Stomach (tissue), 4 donors: ENCODE measurements at regions not wholly inside any gene's neighbourhood (a gene's known extent, or its start where the extent isn't known, plus 50 kb on each side); places are given as distances from the start of the nearest gene placed in this dataset.

ENCODE experiments used
- CTCF ChIP-seq, 7 experiments: fragments of 450-650 bp in 4 of 7; fragments of 200-600 bp in 3 of 7; sonication (generic) in 3 of 7; IDR thresholded peaks; one replicate each; pipeline ENCODE4 v1.5.1; 2016 to 2019; ENCODE audit warnings: antibody characterized with exemption in 7 of 7, control low read depth in 2 of 7, mild to moderate bottlenecking in 1 of 7
- EP300 ChIP-seq: sonication (generic); formaldehyde crosslinking; IDR thresholded peaks from one replicate; pipeline ENCODE4 v1.6.1; 2017; ENCODE audit warnings: antibody characterized with exemption
- POLR2A ChIP-seq, 4 donors: fragments of 450-650 bp; IDR thresholded peaks; one replicate each; pipeline ENCODE4 v1.6.1; 2016; ENCODE audit warnings: antibody characterized with exemption in 4 of 4, control low read depth in 2 of 4, mild to moderate bottlenecking in 1 of 4, moderate library complexity in 1 of 4
- POLR2AphosphoS5 ChIP-seq, 3 donors: sonication (generic); formaldehyde crosslinking; IDR thresholded peaks; one replicate each; pipeline ENCODE4 v1.6.1; 2016; ENCODE audit warnings: antibody characterized with exemption in 3 of 3

GRCh38 chr6:98605705-98606104 lies 228.7 kb upstream of the POU3F2 start:
- no peak for TF ChIP-seq CTCF (IDR thresholded peaks at IDR 0.05)
- TF ChIP-seq POLR2A (IDR thresholded peaks at IDR 0.05) = no peak
- TF ChIP-seq EP300 = no peak
- TF ChIP-seq POLR2AphosphoS5 (IDR thresholded peaks at IDR 0.05) = no peak
